ENCODE measurements at regions not wholly inside any gene's neighbourhood (a gene's known extent, or its start where the extent isn't known, plus 50 kb on each side); places are given as distances from the start of the nearest gene placed in this dataset.
"Not testable (repeated sequence)": the region's sequence is repeated elsewhere in the genome, so short reads cannot be mapped to it uniquely, and the experiment has no call there.

DNA sequence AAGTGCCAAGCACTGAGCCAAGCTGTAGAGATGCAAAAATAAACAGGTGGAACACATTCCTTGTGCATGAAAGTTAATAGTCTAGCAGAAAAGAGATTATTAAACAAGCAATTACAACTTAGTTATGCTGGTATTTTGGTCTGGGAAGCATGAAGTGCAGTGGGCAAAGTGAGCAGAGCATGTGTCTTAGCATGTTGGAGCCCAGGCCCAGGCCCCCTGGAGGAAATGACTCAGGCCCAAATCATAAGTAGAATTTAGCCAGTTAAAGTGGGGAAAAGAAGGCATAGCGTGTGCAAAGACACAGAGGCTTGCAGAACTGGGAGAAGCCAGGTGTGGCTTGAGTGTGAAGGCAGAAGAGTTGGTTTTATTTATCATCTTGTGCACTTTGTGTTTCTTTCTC is 163.8 kb upstream of the ATP11B start:
- no peak for DNase-seq (ENCODE audit: low read depth)

DNA sequence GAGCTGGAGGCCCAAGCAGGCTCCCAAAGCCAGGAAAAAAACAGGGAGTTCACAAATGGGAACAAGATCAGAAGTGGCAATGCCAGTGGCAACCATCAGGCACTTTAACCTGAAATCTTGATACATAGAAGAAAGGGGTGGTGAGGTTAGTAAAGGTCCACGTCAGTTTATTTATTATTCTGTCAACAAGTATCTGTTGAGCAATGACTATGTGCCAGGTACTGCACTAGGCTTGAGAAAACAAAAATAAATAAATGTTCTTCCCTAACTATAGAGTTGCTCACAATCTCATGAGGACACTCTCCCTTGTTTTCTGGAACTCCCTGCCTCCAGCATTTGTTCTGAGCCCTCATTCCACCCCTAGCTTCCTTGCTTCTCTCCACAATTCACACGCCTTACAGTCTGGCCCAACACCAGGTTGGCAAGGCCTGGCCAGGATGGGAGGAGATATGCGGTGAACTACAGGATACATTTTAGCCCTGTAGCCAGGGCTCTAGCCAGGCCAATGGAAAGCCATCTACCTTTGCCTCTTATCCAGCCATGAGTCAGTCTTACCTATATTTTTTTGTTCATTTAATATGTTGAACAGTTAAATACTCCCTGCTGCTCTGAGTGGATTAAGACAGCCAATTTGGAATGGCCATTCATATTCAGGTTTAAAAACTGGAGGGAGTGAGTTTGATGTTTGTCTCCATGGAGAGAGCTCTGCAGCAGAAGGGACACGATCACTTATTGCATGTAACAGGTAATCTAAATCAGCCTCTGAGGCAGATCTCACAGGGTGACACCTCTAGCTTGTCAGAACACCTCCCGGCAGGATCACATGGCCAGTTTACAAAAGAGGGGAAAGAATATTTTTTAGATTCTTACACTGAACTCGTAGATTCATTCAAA is 161.9 kb upstream of the ATP11B start:
- no peak for DNase-seq (ENCODE audit: low read depth)

DNA sequence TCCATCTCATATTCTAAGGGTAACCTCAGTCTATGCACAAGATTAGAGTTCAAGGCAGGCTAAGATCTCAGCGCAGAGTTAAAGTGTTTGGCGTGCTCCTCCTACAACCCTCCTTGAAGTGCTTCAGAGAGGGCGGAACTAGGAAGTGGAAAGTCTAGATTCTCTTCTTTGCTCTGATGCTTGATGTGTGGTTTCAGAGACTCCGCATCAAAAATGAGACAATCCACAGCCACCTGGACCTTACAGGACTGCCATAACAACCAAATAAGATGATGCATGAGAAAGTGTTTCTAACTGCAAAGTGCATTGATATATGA is 161.3 kb upstream of the ATP11B start:
- no peak for DNase-seq (ENCODE audit: low read depth)

DNA sequence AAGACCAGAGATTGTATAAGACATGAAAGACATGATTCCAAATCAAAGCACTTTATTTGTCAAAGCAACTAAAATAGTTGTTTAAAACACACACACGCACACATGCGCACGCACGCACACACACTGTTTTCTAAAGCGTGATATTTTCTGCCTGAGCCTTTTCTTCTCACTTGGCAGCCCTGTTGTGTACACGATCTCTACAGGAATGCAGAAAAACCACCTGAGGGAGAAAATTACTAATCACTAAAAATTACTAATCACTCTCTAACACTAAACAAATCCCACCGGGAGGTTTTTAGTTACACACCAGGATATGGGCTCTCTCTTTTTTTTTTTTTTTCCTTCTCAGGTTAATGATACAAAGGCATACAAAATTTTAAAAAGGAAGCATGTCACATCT is 160.1 kb upstream of the ATP11B start:
- no peak for DNase-seq (ENCODE audit: low read depth)

DNA sequence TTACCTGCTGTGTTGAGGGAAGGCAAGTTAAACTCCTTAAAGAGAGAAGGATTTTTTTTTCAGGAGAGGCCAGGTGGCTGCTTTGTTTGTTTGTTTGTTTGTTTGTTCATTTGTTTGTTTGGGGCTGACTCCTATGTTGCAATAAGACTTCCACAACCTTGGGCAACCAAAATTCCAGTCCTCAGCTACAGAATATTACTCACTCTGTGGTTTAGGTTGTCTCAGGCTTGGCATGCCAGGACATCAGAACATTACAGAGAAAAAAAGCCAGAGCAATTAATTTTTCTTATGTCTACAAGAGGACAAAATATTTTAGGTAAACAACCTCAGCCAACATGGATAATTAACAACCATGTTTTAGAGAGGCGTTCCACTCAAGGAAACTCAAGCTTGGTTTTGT is 156.7 kb upstream of the ATP11B start:
- DNase-seq (ENCODE audit: low read depth) = no peak

DNA sequence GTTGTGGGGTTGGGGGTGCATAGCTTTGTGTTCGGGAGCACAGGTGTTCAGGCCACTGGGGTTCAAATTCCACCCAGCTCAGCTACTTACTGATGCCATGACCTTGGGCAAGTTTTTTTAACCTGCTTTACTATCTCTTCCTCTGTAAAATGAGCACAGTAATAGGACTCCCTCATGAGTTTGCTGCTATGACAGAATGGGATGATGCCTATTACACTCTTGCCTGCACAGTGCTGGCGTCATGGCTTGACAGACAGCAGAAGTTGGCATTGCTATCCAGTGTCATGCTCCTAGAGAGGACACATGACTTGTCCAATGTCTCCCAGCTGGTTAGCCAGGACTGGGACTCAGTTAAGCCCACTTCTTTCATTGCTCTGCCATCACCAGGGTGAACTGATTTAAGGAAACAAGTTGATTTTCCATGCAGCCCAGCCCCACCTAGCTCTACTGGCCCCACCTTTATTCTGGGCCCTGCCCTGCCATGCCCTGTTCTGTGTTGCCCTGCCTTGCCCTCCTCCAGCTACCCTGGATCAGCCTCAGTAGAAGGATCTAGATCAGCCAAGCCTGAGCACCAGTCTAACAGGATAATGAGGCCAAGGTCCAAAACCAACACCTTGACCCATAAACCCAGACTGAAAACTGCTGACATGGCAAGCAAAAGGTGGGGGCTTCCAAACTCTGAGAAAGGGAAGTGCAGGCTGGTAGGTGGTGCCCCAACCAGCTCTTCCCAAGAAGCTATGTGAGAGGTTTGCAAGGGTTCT is 155.8 kb upstream of the ATP11B start:
- no peak for DNase-seq (ENCODE audit: low read depth)

DNA sequence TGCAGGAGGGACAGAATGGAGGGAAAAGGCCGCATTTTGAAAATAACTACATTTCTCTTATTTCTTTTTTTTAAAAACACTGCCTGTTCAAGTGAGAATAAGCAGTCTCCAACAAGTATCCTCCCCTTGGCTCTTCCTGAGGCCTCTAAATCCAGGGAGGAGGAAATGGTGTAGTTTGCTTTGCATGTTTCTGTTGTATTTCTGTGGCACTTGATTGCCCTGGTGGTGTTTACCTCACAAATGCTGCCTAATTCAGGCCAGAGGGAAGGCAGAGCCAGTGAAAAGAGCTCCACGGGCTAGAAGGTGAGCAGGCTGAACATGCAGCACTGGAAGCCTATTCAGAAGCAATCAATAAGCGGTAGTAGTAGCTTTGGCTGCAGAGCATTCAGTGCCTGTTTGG is 149.3 kb upstream of the ATP11B start:
- DNase-seq (ENCODE audit: low read depth) = no peak

DNA sequence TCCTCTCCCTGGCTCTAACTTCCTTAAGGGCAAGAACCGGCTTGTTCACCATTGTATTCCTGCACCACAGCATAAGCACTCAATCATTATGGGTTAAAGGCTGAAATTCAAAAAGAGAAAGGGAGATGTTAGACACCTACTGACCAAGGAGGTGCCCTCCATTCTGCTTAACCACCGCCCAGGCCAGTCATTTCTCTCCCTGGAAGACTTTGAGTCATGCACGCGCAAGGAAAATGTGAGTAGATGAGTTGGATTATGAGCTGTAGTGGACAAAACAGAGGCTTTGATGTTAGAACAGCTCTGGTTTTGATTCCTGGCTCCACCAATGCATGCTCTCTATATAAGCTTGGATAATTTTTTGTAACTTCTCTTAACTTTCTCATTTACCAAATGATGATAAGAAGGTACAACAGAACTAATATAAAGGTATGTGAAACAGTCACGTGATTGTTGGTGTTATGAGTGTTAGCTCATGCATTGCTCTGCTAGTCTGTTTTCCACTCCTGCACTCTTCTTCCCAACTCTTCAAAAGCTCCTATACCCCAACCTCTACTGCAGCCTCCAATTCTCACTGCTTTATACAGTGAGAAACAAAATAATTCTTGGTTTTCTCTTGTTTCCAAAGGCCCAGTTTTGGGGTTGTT is 148.4 kb upstream of the ATP11B start:
- DNase-seq (ENCODE audit: low read depth) = no peak

DNA sequence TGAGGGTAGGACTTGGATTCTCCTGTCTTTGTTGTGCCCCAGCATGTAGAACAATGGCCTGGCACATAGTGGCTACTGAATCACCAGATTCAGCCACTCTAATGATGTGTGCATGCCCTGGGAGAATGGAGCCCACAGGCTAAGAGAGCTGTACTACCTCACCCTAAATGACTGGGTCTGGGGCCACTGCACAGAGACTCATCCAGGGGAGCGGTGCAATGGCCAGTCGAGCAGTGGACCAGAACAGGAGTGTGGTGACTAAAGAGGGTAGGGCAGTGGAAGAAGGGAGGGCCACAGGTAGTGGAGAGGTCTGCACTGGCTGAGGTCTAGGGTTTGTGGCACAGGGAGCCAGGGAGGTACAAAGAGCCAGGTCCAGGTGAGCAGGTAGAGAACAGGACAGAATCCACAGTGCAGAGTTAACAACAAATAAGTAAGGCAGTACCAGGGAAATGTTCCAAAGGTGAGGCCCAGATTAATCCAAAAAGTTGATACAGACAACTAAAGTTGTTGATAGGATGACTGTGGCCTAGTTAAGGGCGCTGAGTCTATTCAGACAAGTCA is 142.7 kb upstream of the ATP11B start:
- DNase-seq (ENCODE audit: low read depth) = no peak

DNA sequence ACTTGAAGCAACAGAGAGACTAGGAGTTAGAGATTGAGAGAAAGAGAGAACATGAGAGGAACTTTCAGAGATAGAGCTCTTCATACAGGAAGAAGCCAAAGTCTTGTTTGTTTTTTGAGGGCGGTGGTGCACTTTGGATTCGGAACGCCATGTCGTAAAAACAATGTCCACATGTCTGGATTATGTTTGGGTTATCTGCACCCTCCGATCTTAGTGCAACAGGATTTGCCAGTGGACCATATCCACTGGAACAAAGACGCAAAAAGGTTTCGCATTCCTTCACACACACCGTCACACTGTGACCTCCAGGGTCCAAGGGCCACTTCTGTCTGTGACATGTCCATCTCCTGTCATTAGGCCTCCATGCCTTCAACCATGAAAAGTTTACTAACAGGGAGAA is 141.8 kb upstream of the ATP11B start:
- DNase-seq (ENCODE audit: low read depth) = no peak

DNA sequence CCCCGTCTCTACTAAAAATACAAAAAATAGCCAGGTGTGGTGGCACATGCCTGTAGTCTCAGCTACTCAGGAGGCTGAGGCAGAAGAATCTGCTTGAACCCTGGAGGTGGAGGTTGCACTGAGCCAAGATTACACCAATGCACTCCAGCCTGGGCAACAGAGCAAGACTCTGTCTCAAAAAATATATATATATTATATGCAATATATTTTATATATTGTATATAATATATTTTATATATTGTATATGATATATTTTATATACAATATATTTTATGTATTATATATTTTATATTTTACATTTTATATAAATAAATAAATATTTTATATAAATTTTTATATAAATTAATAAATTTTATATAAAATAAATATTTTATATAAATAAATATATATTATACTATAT is 140.2 kb upstream of the ATP11B start:
- not testable (repeated sequence) for DNase-seq (ENCODE audit: low read depth)

DNA sequence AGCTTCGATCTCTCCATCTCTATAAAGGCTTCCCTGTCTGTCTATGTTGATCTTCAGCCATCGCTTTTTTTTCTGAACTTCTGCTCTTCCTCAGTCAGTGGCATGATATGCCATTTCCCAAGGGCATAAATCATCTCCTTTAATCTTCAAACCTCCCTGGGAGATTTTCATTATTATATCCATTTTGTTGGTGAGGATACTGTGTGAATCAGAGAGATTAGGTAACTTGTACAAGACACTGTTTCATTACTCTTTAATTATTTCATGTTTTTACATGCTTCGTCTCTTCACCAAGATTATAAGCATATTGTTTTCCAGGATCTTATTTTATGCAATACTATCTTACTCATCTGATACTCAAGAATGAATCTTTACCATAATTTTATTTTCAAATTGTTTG is 124.8 kb upstream of the ATP11B start:
- no peak for DNase-seq (ENCODE audit: low read depth)

DNA sequence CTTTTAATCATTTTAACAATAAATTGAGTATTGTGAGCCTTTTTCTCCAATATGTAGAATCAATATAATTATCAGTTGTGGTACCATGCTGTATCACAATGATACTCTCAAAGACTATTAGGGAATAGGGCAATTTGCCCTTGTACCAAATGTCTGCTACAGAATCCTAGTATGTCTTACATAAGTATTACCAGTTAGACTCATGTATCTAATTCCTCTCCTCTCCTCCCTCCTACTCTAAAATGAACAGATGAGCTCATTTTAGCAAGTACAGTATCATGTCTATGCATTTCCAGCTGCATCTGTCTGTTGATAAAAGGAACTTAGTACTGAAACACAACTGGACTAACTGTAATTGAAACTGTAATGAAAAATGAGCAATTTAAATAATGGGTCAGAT is 124.3 kb upstream of the ATP11B start:
- no peak for DNase-seq (ENCODE audit: low read depth)

DNA sequence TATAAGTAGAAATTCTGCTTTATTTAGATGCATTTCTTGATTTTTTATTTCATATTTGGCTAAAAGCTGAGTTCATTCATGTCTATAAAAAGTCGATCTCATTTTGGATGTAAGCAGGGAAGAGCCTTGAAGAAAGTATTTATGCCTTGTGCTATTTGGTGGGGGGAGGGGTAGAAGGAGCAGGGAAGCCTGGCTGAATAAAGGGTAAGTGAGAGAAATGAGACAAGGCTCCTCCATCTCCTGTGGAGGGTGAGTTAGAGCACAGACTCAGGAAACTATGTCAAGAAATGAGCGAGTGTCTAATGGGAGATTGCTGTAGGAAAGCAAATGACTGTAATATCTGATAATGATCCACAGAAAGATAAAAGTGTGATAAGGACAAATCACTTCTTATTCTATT is 121.8 kb upstream of the ATP11B start:
- DNase-seq (ENCODE audit: low read depth) = no peak

DNA sequence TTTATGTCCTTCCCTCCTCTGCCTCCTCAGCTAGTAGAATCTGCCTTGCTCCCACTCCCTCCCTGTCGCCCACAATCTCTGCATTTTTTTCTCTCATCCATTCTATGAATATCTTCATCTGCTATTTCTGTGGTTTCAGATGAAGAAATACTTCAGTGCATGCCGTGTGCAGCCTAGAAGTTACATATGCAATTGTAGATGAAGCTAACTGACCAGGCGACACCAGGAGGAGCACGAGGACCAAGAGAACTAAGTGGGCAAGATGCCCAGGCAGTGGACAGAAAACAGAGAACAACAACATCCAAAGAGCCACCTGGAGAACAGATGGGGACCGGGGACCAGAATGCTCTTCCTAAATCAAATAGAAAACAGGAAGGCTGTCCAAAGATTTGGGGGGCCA is 121.4 kb upstream of the ATP11B start:
- DNase-seq (ENCODE audit: low read depth) = no peak

DNA sequence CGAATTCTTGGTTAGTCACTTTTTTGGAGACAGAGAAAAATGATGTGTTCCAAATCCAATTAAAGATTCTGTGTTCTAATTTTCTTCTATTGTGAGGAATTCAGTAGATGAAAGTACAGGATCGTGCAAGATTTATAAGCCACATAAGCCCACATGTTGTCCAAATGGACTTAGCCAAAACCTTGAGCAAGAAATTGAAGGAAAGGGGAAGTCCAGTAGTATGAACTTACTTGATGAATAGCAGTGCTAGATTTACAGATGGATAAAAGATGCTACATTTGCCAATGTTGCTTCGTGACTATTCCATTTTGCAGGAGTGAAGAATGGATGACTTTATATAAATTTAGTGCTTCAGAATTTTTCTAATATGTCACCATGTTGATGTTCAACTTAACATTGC is 120.0 kb upstream of the ATP11B start:
- no peak for DNase-seq (ENCODE audit: low read depth)

DNA sequence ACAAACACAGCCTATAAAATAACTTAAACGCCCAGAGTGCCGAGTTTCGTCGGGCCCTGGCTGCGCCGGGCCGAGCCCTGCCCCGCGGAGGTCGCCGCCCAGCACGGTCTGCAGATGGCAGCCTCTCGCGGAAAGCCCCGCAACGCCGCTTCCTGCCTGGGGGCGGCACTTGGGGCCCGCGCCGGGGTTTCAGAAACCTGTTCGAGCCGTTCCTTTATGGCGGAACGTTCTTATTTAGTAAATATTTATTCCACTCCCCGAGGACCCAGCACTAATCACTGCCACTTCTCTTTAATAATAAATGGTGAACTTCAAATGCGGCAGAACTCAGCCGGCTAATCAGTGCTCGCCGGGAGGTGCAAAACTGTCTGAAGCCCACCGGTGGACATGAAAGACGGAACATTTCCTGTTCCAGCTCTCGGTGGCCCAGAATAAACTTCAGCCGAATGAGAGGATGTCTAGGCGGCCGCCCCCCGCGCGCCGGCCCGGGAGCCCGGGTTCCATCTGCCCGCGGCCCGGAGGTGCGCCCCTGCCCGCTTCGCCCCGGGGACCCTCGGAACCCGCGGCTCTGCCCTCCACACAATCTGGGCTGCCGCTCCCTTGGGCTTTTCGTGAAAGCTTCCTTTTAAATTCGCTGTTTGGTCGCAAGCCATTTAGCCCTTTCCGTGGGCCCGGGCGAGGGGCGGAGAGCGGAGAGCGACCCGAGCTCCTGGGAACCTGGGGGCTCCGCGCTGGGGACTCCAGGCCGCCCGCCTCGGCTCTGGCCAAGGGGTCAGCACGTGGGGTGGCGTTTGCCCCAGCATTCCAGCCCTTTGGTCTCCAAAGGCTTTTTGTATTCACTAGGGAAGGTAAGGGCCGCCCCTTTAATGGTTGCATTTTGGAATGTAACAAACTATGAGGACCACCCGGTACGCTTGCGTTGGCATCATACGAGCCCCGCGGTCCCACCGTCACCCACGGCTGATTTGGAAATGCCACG is 110.8 kb upstream of the ATP11B start:
- DNase-seq (ENCODE audit: low read depth) = peak; percentile 53

DNA sequence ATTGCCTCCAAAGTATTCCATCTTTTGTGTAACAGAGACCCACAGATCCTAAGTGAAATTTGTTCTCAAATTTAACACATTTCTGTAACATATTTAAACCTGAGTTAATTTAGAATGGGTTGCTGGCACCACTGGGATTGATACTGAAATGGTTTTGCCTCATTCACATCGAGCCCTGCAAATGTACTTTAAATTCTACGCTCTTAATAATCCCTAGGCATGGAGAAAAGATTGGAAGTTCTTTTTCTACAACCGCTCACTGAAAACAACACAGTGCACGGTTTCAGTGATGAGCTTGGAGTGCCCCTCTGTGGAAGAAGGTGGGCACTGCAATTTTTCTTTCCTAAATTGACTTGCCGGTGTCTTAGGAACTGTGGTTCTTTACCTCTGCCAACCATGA is 109.9 kb upstream of the ATP11B start:
- DNase-seq (ENCODE audit: low read depth) = no peak

DNA sequence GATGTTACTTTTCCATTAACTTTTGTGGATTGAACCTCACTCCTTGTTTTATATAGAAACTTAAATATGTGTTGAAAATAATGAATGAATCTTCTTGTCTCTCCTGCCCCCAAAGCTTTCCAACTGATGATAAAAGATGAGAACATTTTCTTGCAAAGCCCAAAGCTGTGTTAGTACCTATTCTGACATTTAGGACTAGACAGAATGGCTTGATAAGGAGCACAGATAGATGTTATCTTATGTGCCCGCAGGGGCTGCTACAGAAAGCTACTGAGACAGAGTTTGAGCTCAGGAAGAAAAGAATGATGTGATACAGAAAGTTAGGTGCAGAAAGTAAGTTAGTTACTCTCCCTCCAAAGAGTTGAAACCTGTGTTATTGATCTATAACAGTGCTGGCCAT is 109.4 kb upstream of the ATP11B start:
- no peak for DNase-seq (ENCODE audit: low read depth)

DNA sequence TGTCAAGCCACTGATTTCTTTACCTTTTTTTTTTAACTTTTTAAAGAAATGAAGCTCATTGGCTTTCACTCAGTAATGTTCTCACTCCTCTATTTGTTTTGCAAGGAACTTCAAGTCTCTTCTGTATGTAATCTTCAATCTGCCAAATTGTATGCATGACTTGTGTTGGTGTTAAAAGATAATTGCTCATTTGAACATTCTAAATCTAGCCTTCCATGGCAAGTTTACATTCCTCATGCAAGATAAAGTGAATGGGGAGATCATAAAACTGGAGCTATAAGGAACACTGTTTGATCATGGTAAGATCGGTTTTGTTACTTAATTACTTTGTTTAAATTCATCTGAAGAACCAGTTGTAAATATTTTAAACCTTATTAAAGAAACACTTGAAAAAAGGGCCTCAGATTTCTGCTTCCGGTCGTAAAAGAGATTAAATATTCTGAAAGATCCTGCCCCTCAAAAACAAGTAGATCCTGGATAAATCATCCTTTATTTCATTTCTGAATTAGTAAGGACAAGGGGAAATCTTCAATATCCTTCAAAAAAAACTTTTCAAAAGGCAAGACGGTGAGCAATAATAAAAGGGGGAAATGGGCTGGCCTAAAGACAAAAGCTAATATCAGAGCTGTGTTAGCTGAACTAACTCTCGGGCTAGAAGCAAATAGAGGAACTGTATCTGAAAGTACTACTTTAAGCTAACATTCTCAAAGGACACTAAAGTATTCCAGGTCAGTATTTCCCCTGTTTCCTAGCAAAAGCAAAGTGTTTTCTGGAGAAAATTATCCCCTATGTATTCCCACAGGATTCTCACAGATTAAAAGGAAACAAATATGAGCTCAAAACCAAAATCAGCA is 107.0 kb upstream of the ATP11B start:
- no peak for DNase-seq (ENCODE audit: low read depth)

DNA sequence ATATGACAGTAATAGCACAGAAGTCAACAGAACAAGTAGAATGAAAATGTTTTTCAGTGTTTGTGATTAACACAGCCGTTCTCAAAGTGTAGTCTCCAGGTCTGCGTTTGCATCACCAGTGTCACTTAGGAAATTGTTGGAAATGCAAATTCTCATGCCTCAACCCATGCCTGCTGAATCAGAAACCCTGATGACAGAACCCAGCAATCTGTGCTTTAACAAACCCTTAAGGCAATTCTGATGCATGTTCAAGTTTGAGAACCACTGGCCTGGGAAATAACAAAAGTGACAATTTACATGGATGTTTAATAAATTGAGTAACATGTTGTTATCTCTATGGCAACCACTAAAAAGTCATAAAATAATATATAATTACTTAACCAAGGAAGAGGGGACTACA is 103.1 kb upstream of the ATP11B start:
- no peak for DNase-seq (ENCODE audit: low read depth)
